SKM-1 (cell line): ENCODE measurements at regions not wholly inside any gene's neighbourhood (a gene's known extent, or its start where the extent isn't known, plus 50 kb on each side); places are given as distances from the start of the nearest gene placed in this dataset.

Experiments used
- DNase-seq: peaks from one replicate; lab custom pipeline; 2025; ENCODE audit not compliant: unreplicated experiment; lab: John Stamatoyannopoulos, UW

- no peak for DNase-seq
Measured at GRCh38 chr1:47572731-47573430, 135.0 kb downstream of the FOXD2 start.

- no peak for DNase-seq
Measured at GRCh38 chr1:47574451-47575165, 136.8 kb downstream of the FOXD2 start.

- DNase-seq: no peak
Measured at GRCh38 chr1:47575855-47576757, 138.3 kb downstream of the FOXD2 start.

GRCh38 chr1:47576758-47577115, 138.9 kb downstream of the FOXD2 start:
- no peak for DNase-seq

- no peak for DNase-seq
Measured at GRCh38 chr1:47577303-47578025, 139.6 kb downstream of the FOXD2 start.

GRCh38 chr1:47578026-47578720, 140.3 kb downstream of the FOXD2 start:
- no peak for DNase-seq

- no peak for DNase-seq
Measured at GRCh38 chr1:47578721-47579419, 141.0 kb downstream of the FOXD2 start.

GRCh38 chr1:47579809-47580208, 142.0 kb downstream of the FOXD2 start:
- DNase-seq: no peak

- no peak for DNase-seq
Measured at GRCh38 chr1:47580451-47580995, 142.7 kb downstream of the FOXD2 start.

- DNase-seq: no peak
Measured at GRCh38 chr1:47582891-47583608, 145.2 kb downstream of the FOXD2 start.

GRCh38 chr1:47584249-47584648, 146.4 kb downstream of the FOXD2 start:
- DNase-seq: no peak

- DNase-seq: no peak
Measured at GRCh38 chr1:47585141-47585902, 147.5 kb downstream of the FOXD2 start.

- DNase-seq: no peak
Measured at GRCh38 chr1:47587891-47588582, 150.2 kb downstream of the FOXD2 start.

- no peak for DNase-seq
Measured at GRCh38 chr1:47590523-47591225, 152.8 kb downstream of the FOXD2 start.

- DNase-seq: no peak
Measured at GRCh38 chr1:47591801-47592200, 154.0 kb downstream of the FOXD2 start.

GRCh38 chr1:47592296-47593012, 154.6 kb downstream of the FOXD2 start:
- DNase-seq: no peak
